Activated effector memory CD4-positive, alpha-beta T cell treated with anti-CD3 and anti-CD28 coated beads, Interleukin-2, amount 50 U/mL, for 16 hours (primary cell): ENCODE measurements at regions not wholly inside any gene's neighbourhood (a gene's known extent, or its start where the extent isn't known, plus 50 kb on each side); places are given as distances from the start of the nearest gene placed in this dataset.

Source experiments
- DNase-seq: peaks from one replicate; pipeline ENCODE4 v3.0.0-alpha.2; 2020

DNA sequence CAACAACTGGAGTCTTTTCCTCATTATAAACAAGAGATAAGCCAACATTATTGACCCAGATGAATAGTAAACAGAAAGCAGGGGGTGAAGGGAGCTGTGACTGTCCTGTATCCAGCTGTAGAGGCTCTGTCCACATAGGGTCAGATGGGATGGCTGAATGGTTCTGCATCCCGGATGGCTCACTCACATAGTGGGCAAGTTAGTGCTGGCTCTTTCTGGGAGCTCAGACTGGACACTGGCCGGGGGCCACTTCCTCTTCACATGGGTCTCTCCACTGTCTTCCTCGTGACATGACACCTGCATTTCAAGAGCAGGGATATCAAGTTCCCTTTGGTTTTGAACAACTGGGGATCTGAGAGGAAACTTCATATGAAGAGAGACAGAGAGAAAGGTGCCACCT is 969.6 kb upstream of the TMEM132C start:
- DNase-seq = no peak

DNA sequence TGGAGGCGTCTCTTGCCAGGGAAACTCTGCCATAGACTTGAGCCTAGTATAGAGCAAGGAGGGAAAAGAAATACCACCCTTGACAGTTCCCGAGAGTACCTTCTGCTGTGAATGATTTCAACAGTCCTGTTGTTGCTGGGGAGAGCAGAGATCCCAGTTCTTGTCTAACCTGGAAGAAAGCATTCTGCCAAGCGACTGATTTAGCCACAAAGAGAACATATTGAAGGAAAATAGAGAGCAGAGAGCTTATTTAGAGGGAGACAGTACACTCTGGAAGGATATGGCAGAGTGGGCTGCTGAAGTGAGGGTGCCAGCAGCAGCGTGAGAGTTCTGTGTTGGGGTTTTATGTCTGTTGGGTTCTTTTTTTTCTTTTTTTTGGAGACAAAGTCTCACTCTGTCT is 966.9 kb upstream of the TMEM132C start:
- no peak for DNase-seq

DNA sequence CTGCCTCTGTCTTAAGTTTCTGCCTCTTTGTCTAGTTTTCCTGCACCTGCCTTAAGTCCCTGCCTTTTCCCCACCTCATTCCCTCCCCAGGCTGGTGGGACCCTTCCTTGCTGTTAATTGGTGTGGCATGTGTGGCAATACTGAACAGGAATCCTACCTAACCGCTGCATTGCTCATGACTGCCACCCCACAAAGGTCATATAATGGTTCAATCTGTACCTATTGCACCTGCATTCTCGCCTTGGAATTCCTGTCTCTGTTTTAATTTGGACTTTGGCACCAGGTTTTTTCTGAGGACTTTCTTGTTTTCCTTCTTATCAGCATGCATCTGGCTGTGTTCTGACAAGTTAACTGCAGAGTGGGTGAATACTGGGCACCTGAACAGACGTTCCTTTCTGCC is 966.2 kb upstream of the TMEM132C start:
- no peak for DNase-seq

DNA sequence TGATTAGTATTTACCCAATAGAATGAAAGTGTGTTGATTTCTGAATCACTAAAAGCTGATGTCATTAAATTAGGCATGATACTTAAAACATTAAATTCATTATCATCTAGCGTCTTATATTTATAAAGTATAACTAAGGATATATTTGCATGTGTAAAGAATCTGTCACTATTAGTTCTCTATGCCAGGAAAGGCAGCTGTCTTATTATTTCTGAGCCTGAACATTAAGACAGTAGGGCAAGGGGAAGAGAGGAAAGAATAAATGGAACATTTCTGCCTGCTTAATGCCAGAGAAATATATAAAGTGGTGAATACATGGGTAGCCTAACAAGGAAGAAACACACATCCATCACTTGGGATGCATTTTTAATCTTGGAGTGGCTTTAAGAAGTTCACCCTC is 965.1 kb upstream of the TMEM132C start:
- no peak for DNase-seq

DNA sequence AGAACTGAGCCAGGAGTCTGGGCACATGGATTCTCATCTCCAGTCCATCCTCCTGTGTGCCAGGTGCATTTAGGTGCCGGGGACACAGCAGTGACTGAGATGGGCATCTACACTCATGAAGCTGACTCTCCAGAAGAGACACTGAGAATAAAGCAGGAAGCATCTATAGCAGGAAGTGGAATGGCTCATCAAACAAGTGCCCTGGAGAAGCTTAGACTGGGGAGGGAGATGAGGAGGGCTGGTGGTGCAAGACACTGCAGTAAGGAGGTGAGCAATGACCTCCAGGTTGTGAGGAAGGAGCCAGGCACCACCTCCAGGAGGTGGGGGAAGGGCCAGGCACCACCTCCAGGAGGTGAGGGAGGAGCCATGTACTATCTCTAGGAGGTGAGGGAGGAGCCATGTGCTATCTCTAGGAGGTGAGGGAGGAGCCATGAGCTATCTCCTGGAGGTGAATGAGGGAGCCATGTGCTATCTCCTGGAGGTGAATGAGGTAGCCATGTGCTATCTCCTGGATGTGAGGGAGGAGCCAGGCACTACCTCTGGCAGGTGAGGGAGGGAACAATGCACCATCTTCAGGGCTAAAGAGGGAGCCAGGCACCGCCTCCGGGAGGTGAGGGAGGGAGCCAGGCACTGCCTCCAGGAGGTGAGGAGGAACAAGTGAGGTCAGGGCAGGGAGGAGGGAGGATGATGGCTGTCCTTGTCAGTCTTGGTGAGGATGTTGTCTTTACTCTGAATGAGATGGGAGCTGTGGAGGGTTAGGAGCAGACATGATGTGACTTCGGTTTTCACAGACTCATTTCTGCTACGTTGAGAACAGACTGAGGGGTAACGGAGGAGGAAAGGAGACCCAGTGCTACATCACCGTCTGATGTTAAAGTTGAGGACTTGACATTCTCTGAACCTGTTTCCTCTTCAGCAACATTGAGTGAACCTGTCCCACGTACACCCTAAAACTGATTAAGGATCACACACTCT is 961.9 kb upstream of the TMEM132C start:
- no peak for DNase-seq

DNA sequence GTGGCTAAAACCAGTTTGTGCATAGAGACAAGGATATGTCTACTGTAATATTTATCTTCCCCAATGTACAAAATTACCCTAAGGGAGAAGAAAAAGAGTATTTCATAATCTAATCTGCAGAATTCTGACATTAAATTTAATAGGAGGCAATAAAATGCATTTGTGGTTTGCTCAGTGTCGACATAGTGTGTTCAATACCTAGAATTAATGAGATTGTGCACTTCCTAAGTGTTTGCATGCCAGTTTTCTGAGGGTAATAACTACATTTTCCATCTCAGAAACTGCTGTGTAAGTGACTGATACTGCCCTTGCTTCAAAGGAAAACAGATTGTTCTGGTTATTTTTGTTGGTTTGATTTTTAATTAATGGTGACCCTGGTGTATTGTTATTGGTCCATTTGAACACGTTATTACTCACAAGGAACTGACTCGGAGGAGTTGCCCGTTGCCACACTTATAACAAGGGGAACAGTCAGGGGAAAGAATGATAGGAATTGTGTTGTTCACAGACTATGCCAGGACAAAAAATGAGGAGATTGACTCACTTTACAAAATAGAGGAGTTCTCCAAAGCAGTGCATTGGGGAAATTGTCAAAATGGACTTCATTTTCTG is 960.3 kb upstream of the TMEM132C start:
- no peak for DNase-seq

DNA sequence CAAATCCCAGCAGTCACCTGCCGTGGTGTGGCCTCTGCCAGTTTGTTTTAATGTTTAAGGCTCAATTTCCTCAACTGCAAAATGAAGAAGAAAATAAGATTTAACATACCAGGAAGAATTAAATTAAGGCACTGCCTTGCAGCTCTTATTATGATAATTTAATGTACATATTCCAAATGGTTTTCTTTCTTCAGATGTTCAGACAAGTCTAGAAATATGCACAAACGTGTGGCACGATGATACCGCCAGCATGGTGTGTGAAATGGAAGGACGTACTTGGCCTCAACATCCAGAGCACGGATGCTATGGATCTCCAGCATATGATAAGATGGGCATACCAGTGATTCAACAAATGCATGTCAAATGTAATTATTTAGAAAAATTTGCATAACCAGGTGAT is 959.4 kb upstream of the TMEM132C start:
- no peak for DNase-seq

DNA sequence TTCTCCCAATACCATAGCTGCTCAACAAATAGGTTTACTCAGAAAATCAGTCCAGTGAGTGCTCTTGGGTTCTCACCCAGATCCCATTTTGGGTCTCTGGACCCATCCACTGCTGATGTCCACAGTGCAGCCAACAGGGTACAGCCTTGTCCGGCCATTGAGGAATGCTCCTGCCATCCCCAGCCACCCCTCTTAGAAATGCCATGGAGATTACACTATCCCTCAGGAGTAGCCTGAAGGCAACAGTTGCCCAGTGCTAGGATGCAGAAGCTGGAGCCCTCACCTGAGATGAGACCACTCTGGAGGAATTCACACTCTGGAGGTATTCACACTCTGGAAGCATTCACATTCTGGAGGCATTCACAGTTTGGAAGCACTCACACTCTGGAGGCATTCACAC is 958.8 kb upstream of the TMEM132C start:
- no peak for DNase-seq

DNA sequence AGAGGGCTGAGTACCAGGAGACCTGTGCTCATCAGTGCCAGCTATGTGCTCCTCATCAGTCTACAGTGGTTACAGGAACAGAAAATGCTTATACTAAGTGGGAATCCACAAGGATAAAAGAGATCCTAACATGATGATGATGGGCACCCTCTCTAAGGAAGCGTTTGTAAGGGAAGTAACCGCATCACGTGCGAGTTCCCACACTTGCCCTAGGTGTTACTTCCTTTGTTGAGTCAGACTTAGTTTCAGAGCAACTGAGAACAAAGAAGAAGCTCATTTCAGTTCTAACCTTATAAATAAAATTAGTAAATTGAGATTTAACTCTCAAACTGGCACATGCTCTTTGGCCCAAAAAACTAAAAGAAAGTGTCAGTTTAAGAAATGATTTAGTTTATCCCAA is 956.4 kb upstream of the TMEM132C start:
- DNase-seq = no peak

DNA sequence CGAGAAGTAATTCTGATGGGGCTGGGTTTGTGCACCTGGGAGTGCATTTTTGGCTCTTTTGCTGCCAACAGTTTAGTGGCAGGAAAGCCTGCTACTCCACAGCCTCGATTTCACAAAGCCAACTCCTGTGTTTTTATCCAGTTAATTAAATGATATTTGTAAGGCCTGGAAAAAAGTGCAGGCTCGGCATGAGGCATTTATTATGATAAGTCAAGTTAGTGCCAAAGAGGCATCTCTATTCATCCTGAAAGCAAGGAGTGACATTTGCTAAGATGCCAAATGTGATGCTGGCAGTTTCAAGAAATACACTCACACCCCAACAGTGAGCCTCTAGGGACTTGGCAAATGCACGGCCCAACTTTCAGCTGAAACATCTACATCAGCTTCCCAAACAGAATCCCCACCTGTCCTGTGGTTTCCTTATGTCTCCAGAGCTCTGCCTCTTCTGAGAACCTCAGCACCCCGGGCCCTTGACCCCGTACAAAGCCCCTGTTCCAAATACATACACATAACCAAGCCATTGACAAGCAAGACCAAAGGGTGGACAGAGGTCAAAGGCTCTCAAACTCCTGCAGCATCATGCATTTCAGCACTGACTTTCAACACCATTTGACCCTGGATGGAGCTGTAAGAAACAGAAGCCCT is 955.1 kb upstream of the TMEM132C start:
- no peak for DNase-seq

DNA sequence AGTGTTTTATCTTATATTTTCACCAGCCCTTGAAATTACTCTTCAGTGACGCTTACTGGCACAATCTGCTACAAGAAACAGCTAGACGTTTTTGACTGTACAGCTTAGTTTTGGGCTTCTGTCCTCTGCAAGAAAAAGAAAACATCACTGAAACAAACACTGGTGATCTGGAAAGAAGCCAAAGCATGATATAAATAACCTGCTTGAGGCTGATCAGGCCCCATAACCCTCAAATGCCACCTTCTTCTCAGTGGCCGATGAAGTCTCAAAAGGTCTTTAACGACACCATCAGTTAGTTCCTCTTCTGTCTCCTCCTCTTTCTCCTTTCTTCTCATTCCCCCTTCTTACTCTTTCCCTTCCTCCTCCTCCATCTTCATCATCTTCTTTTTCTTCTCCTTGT is 942.3 kb upstream of the TMEM132C start:
- no peak for DNase-seq

DNA sequence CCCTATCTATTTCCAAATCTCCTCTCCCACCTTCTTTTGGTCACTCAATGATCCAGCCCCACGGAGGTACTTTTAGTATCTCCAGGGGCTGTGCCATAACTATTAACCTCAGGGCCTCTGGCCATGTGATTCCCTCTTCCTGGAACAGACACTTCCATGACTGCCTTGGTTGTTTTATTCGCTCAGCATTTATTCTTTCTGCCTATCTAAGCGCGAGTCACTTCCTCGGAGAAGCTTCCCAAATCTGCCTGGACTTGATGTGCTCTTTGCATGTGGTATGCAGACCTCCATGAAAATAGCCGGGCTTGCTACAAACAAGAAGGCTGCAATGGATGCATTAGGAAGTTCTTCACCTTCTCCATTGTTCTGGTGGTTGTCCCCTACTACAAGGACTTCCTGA is 939.0 kb upstream of the TMEM132C start:
- no peak for DNase-seq

DNA sequence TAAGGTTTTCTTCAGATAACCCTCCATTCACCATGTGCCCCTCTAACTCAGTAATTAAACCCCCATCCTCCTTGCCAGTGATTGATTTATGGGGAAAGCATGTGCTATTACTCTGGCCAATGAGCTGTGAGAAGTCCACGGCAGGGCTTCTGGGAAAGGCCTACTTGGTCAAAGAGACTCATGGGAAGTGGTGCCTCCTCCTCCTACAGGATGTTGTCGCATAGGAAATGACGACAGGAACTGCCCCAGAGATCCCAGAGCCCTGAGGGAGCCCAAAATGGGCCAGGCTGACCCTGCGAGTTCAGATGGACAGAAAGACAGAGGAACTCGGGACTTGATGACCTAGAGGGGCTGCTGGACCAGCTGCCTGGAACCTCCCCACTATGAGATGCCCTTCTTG is 938.1 kb upstream of the TMEM132C start:
- no peak for DNase-seq

DNA sequence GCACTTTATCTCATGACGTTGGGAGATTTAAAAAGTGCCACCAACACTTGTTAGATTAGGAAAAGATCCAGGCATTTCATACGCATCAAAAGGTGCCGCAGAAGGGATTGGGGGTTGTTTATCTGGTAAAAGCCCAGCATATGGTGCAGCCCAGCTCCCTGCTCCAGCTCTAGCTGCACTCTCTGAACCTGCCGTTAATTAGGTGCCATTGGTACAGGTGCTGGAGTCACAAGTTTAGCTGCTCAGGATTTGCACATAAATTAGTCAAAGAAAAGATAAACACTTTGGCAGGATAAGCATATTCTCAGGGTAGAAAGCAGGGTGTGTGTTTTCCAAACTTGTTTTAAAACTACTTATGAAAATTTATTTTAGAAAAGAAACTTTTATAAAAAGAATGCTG is 932.6 kb upstream of the TMEM132C start:
- no peak for DNase-seq

DNA sequence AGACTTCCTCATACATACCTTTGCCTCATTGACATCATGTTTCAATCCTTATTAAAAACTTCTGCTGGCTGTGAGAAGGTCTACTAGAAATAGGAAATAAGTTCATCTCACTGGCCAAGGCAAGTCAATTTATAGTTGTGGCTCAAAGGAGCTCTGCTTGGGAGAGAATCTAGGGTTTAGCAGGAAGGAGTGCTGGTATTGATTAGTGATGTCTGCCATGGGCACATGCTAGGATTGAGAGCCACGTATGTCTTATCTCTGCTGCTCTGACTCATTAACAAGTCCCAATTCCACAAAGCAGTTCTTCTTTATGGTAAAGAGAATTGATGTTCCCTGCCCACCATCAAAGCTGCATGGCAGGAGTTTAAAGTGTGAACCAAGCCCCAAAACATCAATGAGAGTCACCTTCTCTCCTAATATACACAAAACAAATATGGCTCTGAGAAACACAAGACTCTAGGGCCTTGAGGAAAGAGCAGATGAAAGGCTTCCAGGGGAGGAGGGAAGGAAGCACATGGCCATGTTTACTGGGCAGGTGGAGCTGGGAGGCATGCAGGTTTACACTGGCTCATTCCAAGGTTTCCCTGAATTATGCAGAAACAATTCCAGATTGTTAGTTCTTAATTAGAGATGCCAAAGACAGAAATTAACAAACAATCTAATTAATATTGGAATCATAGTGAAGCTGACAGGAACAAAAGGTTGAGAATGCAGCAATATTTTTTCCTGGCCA is 931.9 kb upstream of the TMEM132C start:
- no peak for DNase-seq

DNA sequence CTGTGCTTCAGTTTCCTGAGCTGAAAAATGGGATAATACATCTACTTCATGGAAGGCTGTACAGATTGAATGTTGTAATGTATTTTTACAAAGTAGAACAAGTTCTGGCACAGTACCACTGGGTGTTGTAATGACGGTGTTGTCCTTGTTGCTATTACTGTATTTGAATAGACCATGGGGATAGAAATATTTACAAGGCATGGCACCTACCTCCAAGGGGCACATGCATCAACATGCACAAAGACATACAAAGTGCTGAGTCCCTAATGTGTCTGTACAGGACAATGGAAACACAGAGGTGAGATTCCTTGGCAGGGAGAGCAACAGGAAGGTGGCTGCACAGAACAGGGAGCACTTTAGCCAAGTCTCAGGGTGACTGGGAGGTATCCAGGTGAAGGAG is 930.6 kb upstream of the TMEM132C start:
- DNase-seq = no peak

DNA sequence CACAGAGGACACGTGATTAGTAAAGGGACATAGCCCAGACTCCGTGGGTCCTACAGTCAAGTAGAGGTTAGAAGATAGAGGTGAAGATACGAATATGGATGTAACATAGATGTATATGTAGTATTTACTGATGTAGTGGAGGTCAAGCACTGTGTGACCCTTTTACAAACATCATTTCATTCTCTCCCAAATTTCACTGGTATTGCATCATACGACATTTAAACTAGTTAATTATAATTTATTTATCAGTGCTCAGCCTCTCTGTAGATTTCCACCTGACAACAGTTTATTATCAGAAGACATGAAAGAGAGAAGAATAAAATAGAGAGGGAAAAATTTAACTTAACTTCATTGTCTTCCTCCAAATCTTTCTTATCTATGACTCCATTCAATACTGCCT is 927.9 kb upstream of the TMEM132C start:
- no peak for DNase-seq

DNA sequence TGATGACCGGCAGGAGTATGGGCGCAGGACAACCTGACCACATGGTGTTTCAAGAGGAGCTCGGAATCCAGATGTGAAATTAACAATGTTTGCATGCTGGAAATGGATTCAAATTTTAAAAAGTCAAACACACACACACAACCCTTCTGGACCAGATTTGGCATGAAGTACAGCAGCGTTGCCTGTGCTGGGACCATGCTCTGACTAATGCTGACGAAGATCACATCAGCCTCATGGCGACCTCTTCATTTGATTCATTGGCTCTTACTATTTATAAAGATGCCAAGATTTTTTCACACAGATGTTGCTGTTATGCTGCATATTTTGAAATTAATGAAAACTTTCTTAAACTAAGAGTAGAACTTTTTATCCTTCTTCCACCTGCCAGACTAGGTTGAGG is 926.6 kb upstream of the TMEM132C start:
- no peak for DNase-seq

DNA sequence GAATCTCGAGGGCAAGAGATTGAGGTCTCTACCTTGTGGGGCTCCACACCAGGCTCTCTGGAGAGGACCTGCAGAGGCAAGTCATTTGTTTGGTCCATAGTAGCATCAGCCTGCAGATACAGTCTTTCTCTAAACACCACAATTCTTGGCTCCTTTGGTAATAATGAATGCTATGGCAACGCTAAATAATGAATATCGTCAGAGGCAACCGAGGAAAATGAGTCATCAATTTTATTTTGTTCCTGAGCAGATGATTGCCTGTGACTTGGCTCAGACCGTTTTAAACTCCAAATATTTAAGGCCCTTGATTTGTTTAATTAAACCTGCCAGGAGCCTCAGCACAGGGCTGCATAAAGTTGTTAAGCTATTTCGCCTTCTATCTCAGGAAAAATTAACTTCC is 924.1 kb upstream of the TMEM132C start:
- DNase-seq = no peak

DNA sequence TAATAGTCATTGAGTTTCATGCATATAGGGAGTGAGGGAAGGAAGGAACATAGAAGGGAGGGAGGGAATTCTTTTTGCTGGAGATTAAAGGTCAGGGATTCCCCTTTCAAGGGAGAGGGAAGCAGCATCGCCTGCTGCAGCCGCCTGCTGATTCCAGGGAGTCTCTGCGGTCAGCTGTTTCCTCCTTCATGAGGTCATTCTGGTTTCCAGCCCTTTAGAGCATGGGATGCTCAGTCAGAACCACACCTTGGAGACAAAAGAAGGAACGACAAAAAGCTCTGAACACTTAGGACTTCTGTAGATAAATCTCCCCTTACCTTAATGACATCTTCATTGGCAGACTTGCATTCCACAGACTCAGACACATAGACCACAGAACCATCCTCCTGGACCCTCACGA is 923.0 kb upstream of the TMEM132C start:
- DNase-seq = no peak

DNA sequence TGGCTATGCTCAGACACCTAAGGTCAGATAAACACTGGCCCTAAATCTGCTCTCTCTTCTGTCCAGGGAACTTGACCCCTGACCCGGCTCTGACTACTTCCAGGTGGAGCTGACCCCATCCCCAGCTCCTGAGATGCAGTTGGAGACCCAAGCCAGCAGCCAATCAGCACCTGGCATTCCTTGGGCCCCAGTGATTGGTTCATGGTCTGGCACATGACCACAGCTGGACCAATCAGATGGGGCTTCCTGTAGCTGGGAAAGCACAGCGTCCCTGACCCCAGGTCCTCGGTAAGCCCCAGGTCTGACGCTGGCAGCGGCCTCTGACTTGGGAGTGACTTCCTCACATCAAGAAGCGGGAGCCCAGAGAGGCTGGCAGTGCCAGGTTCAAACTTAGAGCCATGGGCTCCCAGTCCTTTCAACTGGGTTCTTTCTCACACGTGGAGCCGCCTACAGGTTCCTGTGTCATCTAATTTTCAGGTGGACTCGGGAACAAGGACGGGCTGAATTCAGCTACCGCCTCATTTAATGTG is 915.4 kb upstream of the TMEM132C start:
- no peak for DNase-seq

DNA sequence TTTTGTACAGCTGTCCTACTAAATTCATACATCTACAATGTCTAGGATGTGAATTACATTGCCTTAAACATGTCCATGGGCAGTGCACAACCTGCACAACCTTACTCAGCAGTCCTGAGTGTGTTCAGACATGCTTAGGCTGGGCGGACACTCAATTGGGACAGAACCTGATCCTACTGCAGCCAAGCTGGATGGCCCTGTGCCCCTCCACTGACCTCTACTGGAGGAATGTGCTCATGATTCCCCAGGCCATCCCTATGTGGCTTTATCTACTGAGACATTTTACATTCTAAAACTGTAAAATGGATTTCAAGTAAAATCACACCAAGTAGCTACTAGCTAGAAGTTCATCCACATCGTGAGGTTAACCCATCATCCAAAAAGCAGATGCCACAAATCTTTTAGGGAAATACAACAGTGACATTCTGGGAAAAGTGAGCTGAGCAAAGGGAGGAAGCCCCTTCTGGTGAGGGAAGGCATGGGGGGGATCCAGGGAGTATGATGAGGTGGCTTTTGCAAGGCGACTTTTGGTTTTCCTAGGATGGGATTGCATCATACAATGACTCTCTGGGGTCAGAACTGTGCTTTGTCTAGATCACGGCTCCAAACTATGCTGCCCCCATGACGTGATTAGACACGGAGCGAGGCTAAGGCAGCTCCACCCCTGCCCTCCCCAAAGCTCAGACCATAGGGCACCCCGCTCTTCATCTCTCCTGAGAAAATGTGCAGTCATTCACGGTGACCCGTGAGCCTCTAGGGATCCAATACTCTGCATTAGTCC is 911.7 kb upstream of the TMEM132C start:
- no peak for DNase-seq
